GM06990 (cell line): ENCODE measurements at regions not wholly inside any gene's neighbourhood (a gene's known extent, or its start where the extent isn't known, plus 50 kb on each side); places are given as distances from the start of the nearest gene placed in this dataset.

ENCODE experiments used
- DNase-seq: peaks from one replicate; pipeline ENCODE4 v3.0.0-alpha.2; 2011; ENCODE audit not compliant: insufficient read length; ENCODE audit errors: extremely low read depth
- H3K27me3 ChIP-seq: replicated peaks from 2 replicates; pipeline ENCODE4 v1.6.0; 2011; ENCODE audit warnings: low read length; ENCODE audit not compliant: control insufficient read depth, insufficient read depth
- H3K36me3 ChIP-seq: 2 replicates; pipeline ENCODE4 v1.5.1; 2011; ENCODE audit warnings: low read length; ENCODE audit not compliant: control insufficient read depth, insufficient read depth
- H3K4me3 ChIP-seq: replicated peaks from 2 replicates; pipeline ENCODE4 v1.5.1; 2011; ENCODE audit warnings: low read depth, mild to moderate bottlenecking, control low read depth, low read length
- TF ChIP-seq, protein P1 (sequence below): IDR thresholded peaks from 2 replicates; pipeline ENCODE4 v1.5.1; 2011; ENCODE audit warnings: low read length, control low read depth, mild to moderate bottlenecking, inconsistent platforms; ENCODE audit not compliant: insufficient read depth, poor library complexity, severe bottlenecking

- H3K36me3 ChIP-seq = no peaks in the 10 kb centered on the region
- TF ChIP-seq, protein P1, sequence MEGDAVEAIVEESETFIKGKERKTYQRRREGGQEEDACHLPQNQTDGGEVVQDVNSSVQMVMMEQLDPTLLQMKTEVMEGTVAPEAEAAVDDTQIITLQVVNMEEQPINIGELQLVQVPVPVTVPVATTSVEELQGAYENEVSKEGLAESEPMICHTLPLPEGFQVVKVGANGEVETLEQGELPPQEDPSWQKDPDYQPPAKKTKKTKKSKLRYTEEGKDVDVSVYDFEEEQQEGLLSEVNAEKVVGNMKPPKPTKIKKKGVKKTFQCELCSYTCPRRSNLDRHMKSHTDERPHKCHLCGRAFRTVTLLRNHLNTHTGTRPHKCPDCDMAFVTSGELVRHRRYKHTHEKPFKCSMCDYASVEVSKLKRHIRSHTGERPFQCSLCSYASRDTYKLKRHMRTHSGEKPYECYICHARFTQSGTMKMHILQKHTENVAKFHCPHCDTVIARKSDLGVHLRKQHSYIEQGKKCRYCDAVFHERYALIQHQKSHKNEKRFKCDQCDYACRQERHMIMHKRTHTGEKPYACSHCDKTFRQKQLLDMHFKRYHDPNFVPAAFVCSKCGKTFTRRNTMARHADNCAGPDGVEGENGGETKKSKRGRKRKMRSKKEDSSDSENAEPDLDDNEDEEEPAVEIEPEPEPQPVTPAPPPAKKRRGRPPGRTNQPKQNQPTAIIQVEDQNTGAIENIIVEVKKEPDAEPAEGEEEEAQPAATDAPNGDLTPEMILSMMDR = no peak
Observed at GRCh38 chr5:54615381-54615780, 97.8 kb downstream of the SNX18 start.

GRCh38 chr5:54612711-54613110 lies 95.2 kb downstream of the SNX18 start:
- no peak overlapping the region for H3K4me3 ChIP-seq
- no peak for DNase-seq
- TF ChIP-seq, protein P1 = no peak

More at GRCh38 chr5:54615381-54615780, 97.8 kb downstream of the SNX18 start:
- no peak for DNase-seq
- Histone ChIP-seq H3K27me3 (peaks cover 2% of the 10 kb centered on the region), H3K4me3 (no peak overlapping the region)

DNA sequence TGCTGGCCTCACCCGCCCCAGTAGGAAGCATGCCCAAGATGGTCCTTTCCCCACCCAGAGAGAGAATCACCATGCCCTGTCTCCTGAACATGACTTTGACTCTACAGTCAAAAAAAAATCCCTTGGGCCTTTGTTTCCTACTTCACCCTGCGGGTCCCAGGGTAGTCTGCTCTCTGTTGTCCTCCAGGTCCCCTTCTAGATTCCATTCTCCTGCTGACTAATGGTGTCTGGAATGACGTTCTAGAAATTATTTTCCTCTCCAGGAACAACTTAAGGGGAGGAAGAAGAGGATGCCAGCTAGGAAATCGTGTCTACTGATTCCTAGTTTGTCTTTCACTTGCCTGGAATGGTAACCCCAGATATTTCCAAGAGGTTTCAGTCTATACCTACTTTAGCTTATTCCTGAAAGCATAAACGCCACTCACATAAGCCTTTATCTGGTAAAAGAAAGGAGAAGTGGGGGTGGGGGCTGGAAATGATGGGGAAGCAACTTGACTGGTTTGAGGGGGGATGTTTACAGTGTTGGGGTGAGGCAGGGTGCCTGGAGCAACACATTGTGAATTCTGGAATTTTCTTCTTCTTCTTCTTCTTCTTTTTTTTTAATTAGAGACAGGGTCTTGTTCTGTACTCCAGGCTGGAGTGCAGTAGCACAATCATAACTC lies 93.9 kb downstream of the SNX18 start:
- TF ChIP-seq, protein P1 = no peak
- DNase-seq = no peak
- H3K36me3 ChIP-seq = no peaks in the 10 kb centered on the region
- H3K4me3 ChIP-seq = no peak overlapping the region
- no peaks in the 10 kb centered on the region; the same call in 1 of the 2 replicates for H3K27me3 ChIP-seq

More at GRCh38 chr5:54612711-54613110, 95.2 kb downstream of the SNX18 start:
- Histone ChIP-seq H3K27me3 (no peaks in the 10 kb centered on the region; the same call in 1 of the 2 replicates), H3K36me3 (no peaks in the 10 kb centered on the region)

- no peaks in the 10 kb centered on the region for H3K36me3 ChIP-seq
- TF ChIP-seq, protein P1 = no peak
- H3K4me3 ChIP-seq = no peak overlapping the region
- DNase-seq = peak; percentile 54
- no peaks in the 10 kb centered on the region; the same call in 1 of the 2 replicates for H3K27me3 ChIP-seq
Observed at GRCh38 chr5:54610197-54610944, 92.8 kb downstream of the SNX18 start.

GRCh38 chr5:54608423-54609085 lies 91.0 kb downstream of the SNX18 start:
- Histone ChIP-seq H3K27me3 (no peaks in the 10 kb centered on the region; the same call in 1 of the 2 replicates), H3K4me3 (no peak overlapping the region), H3K36me3 (no peaks in the 10 kb centered on the region)
- DNase-seq = no peak
- TF ChIP-seq, protein P1 = no peak
